ENCODE measurements at regions not wholly inside any gene's neighbourhood (a gene's known extent, or its start where the extent isn't known, plus 50 kb on each side); places are given as distances from the start of the nearest gene placed in this dataset.
"Not testable (repeated sequence)": the region's sequence is repeated elsewhere in the genome, so short reads cannot be mapped to it uniquely, and the experiment has no call there.

- no peaks in the 10 kb centered on the region for H3K27me3 Mint-ChIP-seq (ENCODE audit: unreplicated experiment)
- TF ChIP-seq, protein P1, sequence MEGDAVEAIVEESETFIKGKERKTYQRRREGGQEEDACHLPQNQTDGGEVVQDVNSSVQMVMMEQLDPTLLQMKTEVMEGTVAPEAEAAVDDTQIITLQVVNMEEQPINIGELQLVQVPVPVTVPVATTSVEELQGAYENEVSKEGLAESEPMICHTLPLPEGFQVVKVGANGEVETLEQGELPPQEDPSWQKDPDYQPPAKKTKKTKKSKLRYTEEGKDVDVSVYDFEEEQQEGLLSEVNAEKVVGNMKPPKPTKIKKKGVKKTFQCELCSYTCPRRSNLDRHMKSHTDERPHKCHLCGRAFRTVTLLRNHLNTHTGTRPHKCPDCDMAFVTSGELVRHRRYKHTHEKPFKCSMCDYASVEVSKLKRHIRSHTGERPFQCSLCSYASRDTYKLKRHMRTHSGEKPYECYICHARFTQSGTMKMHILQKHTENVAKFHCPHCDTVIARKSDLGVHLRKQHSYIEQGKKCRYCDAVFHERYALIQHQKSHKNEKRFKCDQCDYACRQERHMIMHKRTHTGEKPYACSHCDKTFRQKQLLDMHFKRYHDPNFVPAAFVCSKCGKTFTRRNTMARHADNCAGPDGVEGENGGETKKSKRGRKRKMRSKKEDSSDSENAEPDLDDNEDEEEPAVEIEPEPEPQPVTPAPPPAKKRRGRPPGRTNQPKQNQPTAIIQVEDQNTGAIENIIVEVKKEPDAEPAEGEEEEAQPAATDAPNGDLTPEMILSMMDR (IDR thresholded peaks at IDR 0.05; ENCODE audit: unreplicated experiment): no peak
- H3K9me3 Mint-ChIP-seq (ENCODE audit: unreplicated experiment): peaks cover 5% of the 10 kb centered on the region
- H3K27ac Mint-ChIP-seq (ENCODE audit: unreplicated experiment): no peak overlapping the region
- H3K36me3 Mint-ChIP-seq (ENCODE audit: low read depth, unreplicated experiment): no peaks in the 10 kb centered on the region
- peaks cover 3% of the 10 kb centered on the region for H3K4me1 Mint-ChIP-seq (ENCODE audit: unreplicated experiment)
- no peak overlapping the region for H3K4me3 Mint-ChIP-seq (ENCODE audit: unreplicated experiment)
- DNase-seq (ENCODE audit: low spot score): no peak
Measured at GRCh38 chr12:18837505-18837904, 99.6 kb downstream of the CAPZA3 start.

DNA sequence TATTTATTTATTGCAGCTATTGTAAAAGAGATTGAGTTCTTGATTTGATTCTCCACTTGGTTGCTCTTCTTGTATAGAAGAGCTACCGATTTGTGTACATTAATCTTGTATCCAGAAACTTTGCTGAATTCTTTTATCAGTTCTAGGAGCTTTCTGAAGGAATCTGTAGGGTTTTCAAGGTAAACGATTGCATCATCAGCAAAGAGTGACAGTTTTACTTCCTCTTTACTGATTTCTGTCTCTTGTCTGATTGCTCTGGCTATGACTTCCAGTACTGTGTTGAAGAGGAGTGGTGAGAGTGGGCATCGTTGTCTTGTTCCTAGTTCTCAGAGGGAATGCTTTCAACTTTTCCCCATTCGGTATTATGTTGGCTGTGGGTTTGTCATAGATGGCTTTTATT is 103.1 kb downstream of the CAPZA3 start:
- H3K27ac Mint-ChIP-seq (ENCODE audit: unreplicated experiment); H3K4me3 Mint-ChIP-seq (ENCODE audit: unreplicated experiment); H3K36me3 Mint-ChIP-seq (ENCODE audit: low read depth, unreplicated experiment); H3K27me3 Mint-ChIP-seq (ENCODE audit: unreplicated experiment); DNase-seq (ENCODE audit: low spot score); H3K4me1 Mint-ChIP-seq (ENCODE audit: unreplicated experiment); H3K9me3 Mint-ChIP-seq (ENCODE audit: unreplicated experiment): not testable (repeated sequence)

- Mint-ChIP-seq H3K4me3 (ENCODE audit: unreplicated experiment) (no peak overlapping the region), H3K27me3 (ENCODE audit: unreplicated experiment) (no peaks in the 10 kb centered on the region), H3K36me3 (ENCODE audit: low read depth, unreplicated experiment) (no peaks in the 10 kb centered on the region), H3K4me1 (ENCODE audit: unreplicated experiment) (peaks cover 24% of the 10 kb centered on the region), H3K9me3 (ENCODE audit: unreplicated experiment) (no peaks in the 10 kb centered on the region), H3K27ac (ENCODE audit: unreplicated experiment) (no peak overlapping the region)
- no peak for DNase-seq (ENCODE audit: low spot score)
- TF ChIP-seq, protein P1 (IDR thresholded peaks at IDR 0.05; ENCODE audit: unreplicated experiment): no peak
Measured at GRCh38 chr12:18849080-18849479, 111.2 kb downstream of the CAPZA3 start.

- no peaks in the 10 kb centered on the region for H3K27me3 Mint-ChIP-seq (ENCODE audit: unreplicated experiment)
- no peak for DNase-seq (ENCODE audit: low spot score)
Measured at GRCh38 chr12:18849761-18850160, 111.8 kb downstream of the CAPZA3 start.

GRCh38 chr12:18850752-18851151 is 112.8 kb downstream of the CAPZA3 start:
- no peaks in the 10 kb centered on the region for H3K9me3 Mint-ChIP-seq (ENCODE audit: unreplicated experiment)
- H3K36me3 Mint-ChIP-seq (ENCODE audit: low read depth, unreplicated experiment): no peaks in the 10 kb centered on the region
- H3K4me3 Mint-ChIP-seq (ENCODE audit: unreplicated experiment): no peak overlapping the region
- TF ChIP-seq, protein P1 (IDR thresholded peaks at IDR 0.05; ENCODE audit: unreplicated experiment): no peak
- no peaks in the 10 kb centered on the region for H3K27me3 Mint-ChIP-seq (ENCODE audit: unreplicated experiment)
- H3K27ac Mint-ChIP-seq (ENCODE audit: unreplicated experiment): no peak overlapping the region
- peaks cover 20% of the 10 kb centered on the region for H3K4me1 Mint-ChIP-seq (ENCODE audit: unreplicated experiment)
- no peak for DNase-seq (ENCODE audit: low spot score)

More at GRCh38 chr12:18849761-18850160, 111.8 kb downstream of the CAPZA3 start:
- H3K4me1 Mint-ChIP-seq (ENCODE audit: unreplicated experiment): peaks cover 24% of the 10 kb centered on the region
- H3K27ac Mint-ChIP-seq (ENCODE audit: unreplicated experiment): no peak overlapping the region
- TF ChIP-seq, protein P1 (IDR thresholded peaks at IDR 0.05; ENCODE audit: unreplicated experiment): no peak
- no peaks in the 10 kb centered on the region for H3K36me3 Mint-ChIP-seq (ENCODE audit: low read depth, unreplicated experiment)
- no peaks in the 10 kb centered on the region for H3K9me3 Mint-ChIP-seq (ENCODE audit: unreplicated experiment)
- H3K4me3 Mint-ChIP-seq (ENCODE audit: unreplicated experiment): no peak overlapping the region

GRCh38 chr12:18851271-18851670 is 113.4 kb downstream of the CAPZA3 start:
- Mint-ChIP-seq H3K9me3 (ENCODE audit: unreplicated experiment) (no peaks in the 10 kb centered on the region), H3K4me3 (ENCODE audit: unreplicated experiment) (no peak overlapping the region), H3K27me3 (ENCODE audit: unreplicated experiment) (no peaks in the 10 kb centered on the region), H3K36me3 (ENCODE audit: low read depth, unreplicated experiment) (no peaks in the 10 kb centered on the region), H3K27ac (ENCODE audit: unreplicated experiment) (no peak overlapping the region), H3K4me1 (ENCODE audit: unreplicated experiment) (peaks cover 18% of the 10 kb centered on the region)
- TF ChIP-seq, protein P1 (IDR thresholded peaks at IDR 0.05; ENCODE audit: unreplicated experiment): no peak
- no peak for DNase-seq (ENCODE audit: low spot score)
